KBM-7 (cell line): ENCODE measurements at regions not wholly inside any gene's neighbourhood (a gene's known extent, or its start where the extent isn't known, plus 50 kb on each side); places are given as distances from the start of the nearest gene placed in this dataset.

Experiments
- DNase-seq: peaks from one replicate; pipeline ENCODE4 v3.0.0-alpha.2; 2015
- in situ Hi-C: fragments of 300-500 bp; cut with MboI; formaldehyde crosslinking; loops from 2 replicates; pipeline ENCODE4 v1.14.3; 2020; ENCODE audit warnings: low sequenced_read_pairs, low pct_unique_long_range_greater_than_20kb, mixed read lengths

DNA sequence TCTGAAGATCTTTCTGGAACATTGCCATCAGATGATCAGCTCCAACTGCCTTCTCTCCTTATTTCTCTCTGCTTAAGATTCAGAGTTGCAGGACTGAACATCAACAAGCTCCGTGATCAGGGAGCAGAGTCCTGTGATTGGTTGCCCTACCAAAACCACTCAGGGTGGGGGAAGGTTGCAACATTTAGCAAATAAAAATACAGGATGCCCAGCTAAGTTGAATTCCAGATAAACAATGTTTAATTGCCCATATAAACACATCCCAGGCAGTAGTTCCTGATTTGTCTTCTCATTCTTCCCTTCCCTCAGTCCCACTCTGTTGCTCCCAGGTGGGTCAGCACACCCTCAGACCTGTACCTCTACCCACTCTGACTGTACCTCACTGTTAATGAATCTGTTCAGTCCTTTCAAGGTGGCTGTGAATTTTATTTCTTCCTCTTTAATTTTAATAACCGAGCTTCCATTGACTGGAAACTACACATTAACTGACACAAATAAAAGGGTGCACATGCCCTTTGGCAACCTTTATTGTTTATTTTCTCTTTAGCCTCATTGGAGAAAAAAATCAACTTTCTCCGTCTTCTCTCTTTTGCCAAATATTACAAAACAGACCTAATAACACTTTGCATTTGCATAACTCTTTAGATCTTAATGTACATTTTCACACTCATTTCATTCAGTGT, 167.1 kb upstream of the PKDCC start:
- DNase-seq: no peak
- in situ Hi-C loops: no loop called here

DNA sequence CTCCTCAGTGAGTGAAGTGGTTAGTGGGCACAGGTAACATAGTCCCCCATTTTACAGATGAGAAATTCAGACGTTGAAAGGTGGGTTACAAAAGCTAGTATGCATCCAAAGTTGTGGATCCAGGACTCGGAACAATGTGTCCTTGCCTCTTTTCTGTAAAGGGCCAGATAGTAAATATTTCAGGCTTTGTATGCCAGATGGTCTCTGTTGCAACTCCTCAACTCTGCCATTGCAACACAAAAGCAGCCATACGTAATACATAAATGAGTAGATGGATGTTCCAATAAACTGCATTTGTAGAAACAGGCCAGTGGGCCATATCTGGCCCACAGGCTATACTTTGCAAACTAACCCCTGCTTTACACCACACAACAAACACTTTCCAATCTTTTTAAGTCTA, 166.6 kb upstream of the PKDCC start:
- in situ Hi-C loops: no loop called here

DNA sequence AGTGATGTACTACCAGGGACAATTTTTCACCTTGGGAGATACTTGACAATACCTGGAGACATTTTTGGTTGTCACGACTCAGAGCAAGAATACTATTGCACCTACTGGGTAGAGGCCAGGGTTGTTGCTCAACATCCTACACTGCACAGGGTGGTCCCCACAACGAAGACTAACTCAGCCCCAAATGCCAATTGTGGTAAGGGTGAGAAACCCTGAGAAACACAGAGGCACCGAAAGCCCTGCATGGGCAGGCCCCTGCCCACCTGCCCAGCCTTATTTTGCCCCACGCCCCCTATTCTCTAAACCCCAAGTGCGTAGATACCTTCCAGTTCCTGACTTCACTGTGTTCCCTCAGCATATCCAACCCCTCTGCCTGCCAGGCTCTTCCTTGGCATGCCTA, 163.1 kb upstream of the PKDCC start:
- DNase-seq: no peak
- in situ Hi-C loops: no loop called here

More for the DNA sequence above, 166.6 kb upstream of the PKDCC start:
- DNase-seq: no peak

DNA sequence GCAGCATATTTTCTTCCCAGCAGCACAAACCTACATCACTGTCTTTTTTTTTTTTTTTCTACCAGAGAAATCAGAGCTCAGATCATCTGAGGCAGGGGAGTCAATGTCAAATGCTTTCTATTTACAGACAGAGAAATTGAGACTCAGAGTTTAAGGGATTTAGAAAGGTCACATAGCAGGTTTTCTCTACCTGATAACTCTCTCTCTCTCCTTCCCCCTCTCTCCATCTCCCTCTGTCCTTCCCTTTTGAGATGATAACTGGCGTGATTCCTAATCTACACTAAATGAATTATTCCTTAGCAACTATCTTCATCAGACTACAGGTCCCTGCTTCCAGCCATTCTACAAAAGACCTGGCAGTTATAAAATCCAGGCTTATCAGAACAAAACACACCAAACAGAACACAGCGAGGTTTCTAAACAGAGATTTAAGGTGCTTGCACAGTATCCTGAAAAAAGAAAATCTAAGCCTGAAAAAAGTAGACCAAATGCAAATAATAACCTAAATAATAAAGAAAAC, 161.6 kb upstream of the PKDCC start:
- in situ Hi-C loops: no loop called here
- DNase-seq: no peak

DNA sequence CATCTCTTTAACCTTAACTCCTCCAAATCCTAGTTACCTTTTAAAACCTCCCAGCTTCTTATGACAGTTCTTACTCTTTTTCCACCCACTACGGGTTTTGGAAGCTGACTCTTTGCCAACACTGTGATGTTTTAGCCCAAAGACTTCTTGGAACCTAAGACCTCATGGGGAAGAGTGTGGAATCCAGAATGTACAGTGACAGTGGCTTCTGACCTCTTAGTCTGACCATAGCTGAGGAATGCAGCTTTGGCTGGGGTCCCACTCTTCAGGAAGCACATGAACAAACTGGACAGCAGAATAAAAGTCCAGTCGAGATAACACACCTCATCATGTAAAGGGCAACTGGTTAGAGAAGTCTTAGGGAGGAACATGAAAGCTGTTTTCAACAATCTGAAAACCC, 161.1 kb upstream of the PKDCC start:
- no peak for DNase-seq
- in situ Hi-C loops: no loop called here

DNA sequence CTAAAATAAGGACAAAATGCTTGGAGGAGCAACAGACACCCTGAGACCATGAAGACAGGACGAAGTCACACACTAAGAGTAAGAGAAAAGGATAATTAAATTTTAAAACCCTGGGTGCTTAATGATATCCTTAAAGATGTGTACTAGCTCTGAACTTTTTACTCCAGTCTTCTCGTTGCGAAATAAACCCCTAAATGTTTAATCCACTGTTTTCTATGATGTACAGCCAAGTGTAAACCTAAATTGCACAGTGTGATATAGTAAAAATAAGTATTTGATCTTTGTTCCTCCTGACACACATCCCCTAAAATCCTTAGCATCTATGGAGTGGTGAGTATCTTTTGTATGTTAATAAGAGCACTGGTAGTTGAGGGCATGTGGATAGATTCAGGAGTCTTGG, 157.5 kb upstream of the PKDCC start:
- in situ Hi-C loops: no loop called here
- no peak for DNase-seq

DNA sequence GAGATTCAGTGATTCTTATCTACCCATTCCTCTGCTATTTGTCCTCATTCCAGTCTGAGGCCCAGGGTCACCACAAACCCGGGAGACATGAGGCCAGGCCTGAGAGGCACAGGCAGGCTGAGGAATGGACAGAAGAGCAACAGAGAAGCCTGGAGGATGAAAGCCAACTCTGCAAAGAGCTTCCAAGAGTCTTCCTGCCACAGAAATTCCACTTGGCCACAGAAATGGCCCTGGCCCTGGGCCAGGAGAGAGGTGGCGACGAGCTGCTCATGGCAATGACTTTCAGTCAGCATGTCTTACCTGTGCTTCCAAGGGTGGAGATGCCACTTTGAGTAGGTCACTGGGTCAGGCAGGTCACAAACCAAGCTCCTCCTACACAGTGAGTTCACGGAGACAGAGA, 155.3 kb upstream of the PKDCC start:
- DNase-seq: no peak
- in situ Hi-C loops: no loop called here

DNA sequence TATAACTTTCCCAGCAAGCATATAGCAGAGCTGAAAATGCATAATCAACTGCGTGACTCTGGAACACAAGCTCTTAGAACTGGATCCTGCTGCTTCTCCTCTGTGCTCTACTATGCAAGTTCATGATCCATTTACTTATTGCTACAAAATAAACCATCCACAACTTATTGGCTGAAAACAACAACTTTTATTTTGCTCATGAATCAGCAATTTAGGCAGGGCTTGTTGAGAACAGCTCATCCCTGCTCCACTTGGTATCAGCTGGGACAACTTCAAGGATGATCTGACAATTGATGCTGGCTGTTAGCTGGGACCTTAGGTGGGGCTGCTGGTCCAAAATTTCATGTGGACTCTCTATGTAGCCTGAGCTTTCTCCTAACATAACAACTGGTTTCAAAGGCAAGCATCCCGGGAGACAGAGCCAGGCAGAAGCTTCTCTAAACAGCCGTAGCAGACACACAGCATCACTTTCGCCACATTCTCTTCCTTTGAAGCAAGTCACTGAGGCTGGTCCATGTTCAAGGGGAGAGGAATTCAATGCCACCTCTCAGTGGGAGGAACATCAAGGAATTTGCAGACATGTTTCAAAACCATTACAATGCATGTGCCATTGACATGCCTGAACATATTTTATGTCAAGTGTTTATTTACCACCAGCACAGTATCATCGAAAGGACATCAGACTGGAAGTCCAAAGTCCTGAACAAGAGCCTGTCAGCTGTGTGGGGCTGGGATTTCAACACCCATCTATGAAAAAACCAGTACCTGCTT, 153.1 kb upstream of the PKDCC start:
- in situ Hi-C loops: no loop called here
- DNase-seq: no peak

DNA sequence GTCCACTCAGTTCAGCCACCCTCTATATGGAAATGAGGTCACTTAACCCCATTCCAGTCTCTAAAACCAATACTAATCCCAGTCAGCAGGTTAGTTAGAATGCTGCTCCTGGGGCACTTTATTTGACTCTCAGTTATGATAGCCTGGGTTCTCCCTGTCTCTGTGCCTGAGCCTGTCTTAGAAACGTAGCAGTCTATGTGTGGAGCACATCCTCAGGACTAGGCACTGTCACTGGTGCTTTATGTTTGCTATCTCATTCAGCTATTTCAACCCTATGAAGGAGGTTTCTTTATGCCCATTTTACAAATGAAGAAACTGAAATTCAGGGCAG, 152.5 kb upstream of the PKDCC start:
- in situ Hi-C loops: no loop called here
- DNase-seq: no peak

DNA sequence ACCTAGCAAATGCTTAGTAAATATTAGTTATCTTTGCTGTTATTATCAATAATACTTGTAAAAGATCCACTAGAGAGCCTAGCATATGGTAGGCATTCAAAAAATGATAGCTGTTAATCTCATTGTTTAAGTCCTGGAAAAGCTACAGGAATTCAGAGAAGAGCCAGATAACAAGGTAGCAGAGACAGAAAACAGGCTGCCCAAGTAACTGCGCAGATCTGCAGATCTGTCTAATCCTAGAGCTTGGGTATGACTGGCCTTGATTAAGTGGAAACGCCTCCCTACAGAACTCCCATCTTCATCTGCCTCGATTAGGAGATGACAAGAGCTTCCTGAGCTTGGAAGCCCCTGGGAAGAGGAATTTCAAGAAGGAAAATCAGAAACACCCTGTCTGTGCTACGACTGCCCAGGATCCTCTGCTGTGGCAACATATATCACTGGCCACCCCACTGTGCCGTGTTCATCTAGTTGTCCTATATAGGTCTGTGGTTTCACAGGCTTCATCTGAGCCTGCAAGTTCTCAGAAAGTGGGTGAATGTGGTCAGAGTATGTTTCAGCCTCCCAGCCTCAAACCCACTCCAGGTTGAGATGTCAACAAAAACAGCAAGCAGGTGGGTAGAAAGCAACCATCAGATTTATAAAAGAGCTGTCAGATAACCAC, 151.5 kb upstream of the PKDCC start:
- DNase-seq: no peak
- in situ Hi-C loops: no loop called here

DNA sequence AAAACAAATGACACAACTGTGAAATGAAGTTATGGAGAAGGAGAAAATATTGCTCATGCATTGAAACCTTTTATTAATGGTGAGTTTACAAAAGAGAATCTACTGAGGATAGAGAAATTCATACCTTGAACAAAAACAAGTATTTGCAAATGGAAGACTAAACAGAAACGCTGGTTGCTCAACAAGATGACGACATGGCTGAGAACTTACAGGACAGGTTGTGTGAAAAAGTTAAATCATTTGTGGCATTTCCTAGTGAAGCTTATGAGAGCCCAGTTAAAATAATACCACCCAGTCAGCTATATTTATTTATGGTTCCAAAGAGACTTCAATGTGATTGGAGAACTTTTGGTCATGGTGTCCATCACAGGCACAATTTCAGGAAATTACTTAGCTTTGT, 148.6 kb upstream of the PKDCC start:
- DNase-seq: no peak
- in situ Hi-C loops: no loop called here

DNA sequence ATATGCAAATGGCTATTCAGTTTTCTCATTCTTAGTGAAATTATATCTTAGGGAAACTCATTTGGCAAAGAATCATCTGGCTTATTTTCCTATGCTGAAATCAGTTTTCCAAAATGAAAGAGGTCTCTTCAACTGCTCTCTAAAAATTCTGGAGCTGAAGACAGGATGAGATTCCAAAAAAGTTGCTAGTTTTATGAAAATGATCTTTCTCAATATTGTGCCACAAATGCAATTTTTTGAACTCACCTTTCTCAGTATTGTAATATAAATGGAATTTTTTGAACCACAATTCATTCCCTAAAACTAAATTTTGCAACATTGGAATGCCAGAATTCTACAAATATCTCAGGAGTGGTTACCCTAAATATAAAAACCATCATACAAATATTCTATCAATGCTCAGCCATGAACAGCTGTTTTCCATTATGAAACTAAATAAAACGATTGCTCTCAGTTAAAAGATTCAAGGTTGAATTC, 147.7 kb upstream of the PKDCC start:
- in situ Hi-C loops: no loop called here
- DNase-seq: no peak

DNA sequence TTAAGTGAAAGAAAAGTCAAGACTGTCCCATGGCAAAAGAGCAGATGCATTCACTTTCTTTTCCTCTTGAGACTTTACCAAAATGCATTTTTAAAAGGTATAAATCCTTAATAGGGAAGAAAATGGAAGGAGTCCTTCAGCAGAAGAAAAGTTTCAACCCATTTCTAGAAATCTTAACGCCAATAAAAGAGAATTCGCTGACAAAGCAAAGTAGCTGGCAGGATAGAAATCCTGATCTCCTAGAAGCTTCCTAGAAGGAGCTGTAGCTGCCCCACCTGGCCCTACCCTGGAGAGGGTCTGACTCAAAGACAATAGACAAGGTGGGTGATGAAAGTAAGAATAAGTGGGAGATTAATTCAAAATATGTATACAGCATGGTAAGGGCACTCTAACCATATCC, 144.9 kb upstream of the PKDCC start:
- no peak for DNase-seq
- in situ Hi-C loops: no loop called here

DNA sequence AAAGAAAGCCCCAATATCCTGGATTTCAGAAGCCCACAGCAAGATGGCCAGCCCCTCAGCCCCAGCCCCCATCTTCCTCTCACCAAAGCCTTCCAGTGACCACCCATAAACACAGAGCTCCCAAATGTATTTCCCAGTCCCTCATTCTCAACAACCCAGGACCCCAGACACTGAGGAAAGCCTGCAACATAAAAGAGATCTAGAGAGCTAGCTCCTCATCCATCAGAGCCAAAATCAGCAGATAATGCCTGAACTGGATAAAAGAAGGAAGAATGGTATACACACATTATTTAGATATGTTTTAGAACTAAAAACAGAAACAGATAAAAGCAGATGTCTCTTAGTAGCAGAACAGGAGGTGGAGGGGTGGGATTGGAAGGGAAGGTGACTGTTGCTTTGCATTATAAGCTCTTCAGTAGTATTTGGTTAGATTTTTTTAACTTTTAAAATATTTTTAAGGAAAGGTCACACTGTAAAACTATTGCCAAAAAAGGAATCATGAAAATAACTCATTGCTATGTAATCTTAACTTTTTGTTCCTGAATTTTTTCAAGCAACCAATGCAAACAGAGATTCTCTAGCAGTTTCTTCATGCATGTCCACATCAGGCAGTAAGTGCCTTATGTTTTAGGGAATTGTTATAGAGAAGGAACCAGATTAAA, 144.2 kb upstream of the PKDCC start:
- no peak for DNase-seq
- in situ Hi-C loops: no loop called here

DNA sequence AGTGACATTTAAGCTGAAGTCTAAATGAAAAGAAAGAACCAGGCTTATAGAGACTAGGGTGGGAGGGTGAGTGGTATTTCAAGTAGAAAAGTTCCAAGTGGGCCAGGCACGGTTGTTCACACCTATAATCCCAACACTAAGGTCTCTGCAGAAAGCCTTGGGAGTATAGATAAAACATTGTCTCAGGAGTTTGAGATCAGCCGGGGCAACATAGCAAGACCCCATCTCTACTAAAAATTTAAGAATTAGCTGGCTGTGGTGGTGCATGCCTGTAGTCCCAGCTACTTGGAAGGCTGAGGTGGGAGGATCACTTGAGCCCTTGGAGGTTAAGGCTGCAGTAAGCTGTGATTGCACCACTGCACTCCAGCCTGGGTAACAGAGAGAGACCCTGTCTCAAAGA, 143.4 kb upstream of the PKDCC start:
- no peak for DNase-seq
- in situ Hi-C loops: no loop called here

DNA sequence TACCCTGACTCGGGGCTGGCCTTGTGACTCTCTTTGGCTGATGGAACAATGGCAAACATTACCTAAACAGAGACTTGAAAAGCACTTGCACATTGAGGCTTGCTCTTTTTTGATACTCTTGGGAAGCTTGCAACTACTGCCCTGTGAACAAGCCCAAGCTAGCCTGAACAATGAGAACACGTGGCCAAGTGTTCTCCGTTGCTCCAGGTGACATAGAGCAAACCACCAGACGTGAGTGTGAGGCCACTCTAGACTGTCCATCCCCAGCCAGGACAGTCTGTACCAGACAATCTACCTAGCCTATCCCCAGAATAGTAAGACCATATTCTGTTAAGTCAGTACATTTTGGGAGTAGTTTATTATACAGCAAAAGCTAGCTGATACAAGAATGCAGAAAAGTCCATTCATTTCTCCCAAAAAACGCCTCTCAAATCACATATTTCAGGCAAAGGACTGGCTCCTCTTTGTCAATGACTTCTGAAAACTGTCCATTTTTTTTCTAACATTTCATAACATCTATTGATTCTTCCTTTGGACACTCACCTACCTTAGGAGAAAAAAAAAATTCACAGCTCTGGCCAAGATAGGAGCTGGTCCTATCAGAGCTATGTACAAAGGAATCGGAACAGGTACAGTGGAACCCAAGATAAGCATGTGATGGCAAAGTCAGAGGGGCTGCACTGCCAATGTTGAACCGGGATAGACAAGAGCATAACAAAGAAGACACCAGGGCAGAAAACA, 142.1 kb upstream of the PKDCC start:
- no peak for DNase-seq
- in situ Hi-C loops: no loop called here

DNA sequence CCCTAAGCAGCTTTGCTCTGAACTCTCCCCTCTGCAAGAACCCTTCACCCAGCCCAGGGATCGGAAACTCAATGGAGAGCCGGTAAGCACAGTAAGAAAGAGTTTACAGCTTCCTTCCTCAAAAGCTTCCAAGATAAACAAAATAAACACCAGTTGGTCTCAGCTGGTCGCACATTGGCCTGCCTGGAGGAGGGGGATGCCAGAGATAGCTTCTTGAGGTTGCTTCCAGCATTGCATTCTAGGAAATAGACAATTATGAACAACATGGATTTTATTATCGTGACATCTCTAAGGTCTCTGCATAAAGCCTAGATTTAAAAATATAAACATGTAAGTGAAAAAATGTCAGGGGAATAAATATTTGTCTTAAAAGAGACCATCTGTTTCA, 141.5 kb upstream of the PKDCC start:
- no peak for DNase-seq
- in situ Hi-C loops: no loop called here

DNA sequence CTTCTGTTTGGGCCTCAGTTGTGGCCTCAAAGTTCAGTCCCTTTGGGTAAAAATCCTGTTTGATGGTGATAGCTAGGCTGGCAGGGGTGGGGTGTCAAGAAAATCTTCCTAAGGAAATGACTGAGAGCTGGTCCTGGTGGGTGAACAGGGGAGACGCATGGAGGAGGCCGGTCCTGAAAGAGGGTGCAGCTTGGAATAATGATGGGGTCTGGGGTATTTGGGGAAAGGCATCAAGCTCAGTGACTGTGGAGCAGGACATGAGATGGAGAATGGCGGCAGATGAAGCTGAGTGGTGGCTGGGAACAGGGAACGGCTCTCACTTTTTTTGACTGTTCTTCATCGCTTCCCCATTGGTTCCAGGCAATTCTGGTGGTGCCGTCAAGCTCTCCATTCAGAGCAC, 140.7 kb upstream of the PKDCC start:
- in situ Hi-C loops: no loop called here
- DNase-seq: no peak

DNA sequence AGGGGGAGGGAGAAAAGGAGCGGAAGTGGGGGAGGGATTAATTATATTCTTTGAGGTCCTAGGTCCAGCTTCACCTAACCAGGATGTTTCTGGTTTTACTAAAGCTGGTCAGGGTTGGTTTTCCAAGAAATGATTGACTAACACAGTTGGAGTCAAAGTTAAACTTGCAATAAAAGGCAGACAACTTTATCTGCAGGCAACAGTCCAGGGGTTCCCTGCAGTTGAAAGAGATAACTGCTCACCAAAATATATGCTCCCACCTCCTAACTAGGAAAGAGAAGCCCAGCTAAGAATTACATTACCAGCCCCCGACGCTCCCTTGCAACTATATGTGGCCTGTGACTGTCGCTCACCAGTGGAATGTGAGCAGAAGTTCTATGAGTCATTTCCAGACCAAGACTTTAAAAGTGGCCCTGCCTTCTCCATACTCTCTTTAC, 140.0 kb upstream of the PKDCC start:
- no peak for DNase-seq

More for the DNA sequence above, 140.0 kb upstream of the PKDCC start:
- in situ Hi-C loops: no loop called here
